K562 (cell line): ENCODE measurements at regions not wholly inside any gene's neighbourhood (a gene's known extent, or its start where the extent isn't known, plus 50 kb on each side); places are given as distances from the start of the nearest gene placed in this dataset.

ENCODE experiments used
- ATAC-seq: fragments of 200-7000 bp; cut with Tn5 transposase; 3 replicates; pipeline ENCODE4 v1.9.1; 2020; ENCODE audit warnings: moderate library complexity
- BruUV-seq: library from RNA; stranded (reverse); fragments of 400-500 nt; replicated peaks from 2 replicates; lab custom pipeline; 2021; lab: Mats Ljungman, UMichigan
- CTCF ChIA-PET: fragments of 300-600 bp; formaldehyde crosslinking; extraction: SDS; loops from one replicate; lab custom pipeline; 2021; ENCODE audit warnings: low intra/inter-chr PET ratio; lab: Yijun Ruan, JAX
- POLR2A ChIA-PET: fragments of 300-600, 350-650 bp; sonication (Branson Sonifier 250); formaldehyde crosslinking; extraction: SDS; loops from one replicate; lab custom pipeline; 2021; ENCODE audit warnings: antibody characterized with exemption, inconsistent platforms; lab: Yijun Ruan, JAX
- DNase-seq, 4 experiments: peaks; one replicate each; pipeline versions ENCODE4 v3.0.0 to v3.0.0-alpha.2; 2011 to 2018; ENCODE audit warnings: low spot score in 3 of 4, mixed read lengths in 3 of 4; ENCODE audit errors: extremely low read depth in 1 of 4
- FAIRE-seq: peaks from 2 replicates; lab custom pipeline; 2011; peaks lifted over from hg19 to GRCh38; lab: Jason Lieb, UNC
- H2AFZ ChIP-seq: 2 replicates; pipeline ENCODE4 v1.6.0; 2011; ENCODE audit warnings: low read depth, low read length, control low read depth, inconsistent platforms
- H3K27ac ChIP-seq: fragments of 200-600 bp; 3 replicates; pipeline ENCODE4 v1.8.0; 2011; ENCODE audit warnings: low read depth, mild to moderate bottlenecking, control low read depth, inconsistent platforms, low read length, moderate library complexity, mixed read lengths; ENCODE audit errors: extremely low read depth
- H3K27me3 ChIP-seq, 2 experiments: fragments of 300-600 bp in 1 of 2; 2 replicates in 1 of 2; 3 replicates in 1 of 2; pipeline versions ENCODE4 v1.6.0 to v1.8.0; 2011; ENCODE audit warnings: inconsistent platforms in 2 of 2, low read length in 2 of 2, mild to moderate bottlenecking in 1 of 2, mixed read lengths in 1 of 2, moderate library complexity in 1 of 2; ENCODE audit not compliant: control insufficient read depth in 2 of 2, insufficient read depth in 2 of 2
- H3K36me3 ChIP-seq: fragments of 300-600 bp; 3 replicates; pipeline ENCODE4 v1.8.0; 2011; ENCODE audit warnings: mild to moderate bottlenecking, low read length, inconsistent platforms; ENCODE audit not compliant: control insufficient read depth, insufficient read depth
- H3K4me1 ChIP-seq, 2 experiments: fragments of 200-600 bp in 1 of 2; replicated peaks in 1 of 2; 2 replicates in 1 of 2; 3 replicates in 1 of 2; pipeline versions ENCODE4 v1.5.1 to v1.8.0; 2011; ENCODE audit warnings: inconsistent platforms in 2 of 2, low read length in 2 of 2, mild to moderate bottlenecking in 1 of 2, mixed read lengths in 1 of 2, moderate library complexity in 1 of 2; ENCODE audit not compliant: control insufficient read depth in 2 of 2, insufficient read depth in 2 of 2
- H3K4me2 ChIP-seq: 2 replicates; pipeline ENCODE4 v1.6.1; 2011; ENCODE audit warnings: low read length, control low read depth, inconsistent platforms, mixed read lengths; ENCODE audit not compliant: insufficient read depth
- H3K4me3 ChIP-seq: fragments of 200-600 bp; sonication (generic), shearing (Covaris generic); 2 replicates; pipeline ENCODE4 v1.5.1; 2016; ENCODE audit warnings: control low read depth, inconsistent platforms
- H3K79me2 ChIP-seq: fragments of 200-600 bp; 3 replicates; pipeline ENCODE4 v1.8.0; 2011; ENCODE audit warnings: low read length, inconsistent platforms; ENCODE audit not compliant: control insufficient read depth, insufficient read depth
- H3K9ac ChIP-seq, 2 experiments: 2 replicates each; pipeline versions ENCODE4 v1.6.0 to v1.6.1; 2011; ENCODE audit warnings: low read depth in 2 of 2, low read length in 2 of 2, control low read depth in 1 of 2, inconsistent platforms in 1 of 2, mild to moderate bottlenecking in 1 of 2, mixed read lengths in 1 of 2; ENCODE audit not compliant: insufficient read depth in 1 of 2
- H3K9me1 ChIP-seq: one replicate; pipeline ENCODE4 v1.6.0; 2011; ENCODE audit warnings: inconsistent platforms, mild to moderate bottlenecking, low read length, moderate library complexity; ENCODE audit not compliant: control insufficient read depth, insufficient read depth
- H3K9me3 ChIP-seq: replicated peaks from 2 replicates; pipeline ENCODE4 v1.5.1; 2011; ENCODE audit warnings: low read depth, low read length, inconsistent platforms; ENCODE audit not compliant: control insufficient read depth, insufficient read depth
- H4K20me1 ChIP-seq: replicated peaks from 2 replicates; pipeline ENCODE4 v1.6.1; 2011; ENCODE audit warnings: low read length, inconsistent platforms, mixed read lengths; ENCODE audit not compliant: control insufficient read depth, insufficient read depth
- BACH1 ChIP-seq: fragments of 200-800 bp; sonication (Bioruptor generic); IDR thresholded peaks from 2 replicates; pipeline ENCODE4 v1.6.1; 2016; ENCODE audit warnings: missing genetic modification characterization, missing compliant biosample characterization
- BRD4 ChIP-seq: fragments of 200-600 bp; sonication (generic); IDR thresholded peaks from 2 replicates; pipeline ENCODE4 v1.6.1; 2017; ENCODE audit warnings: inconsistent platforms
- DDX20 ChIP-seq: fragments of 450-650 bp; IDR thresholded peaks from 2 replicates; pipeline ENCODE4 v1.6.1; 2016; ENCODE audit warnings: missing genetic modification characterization, low read depth, mild to moderate bottlenecking, missing compliant biosample characterization, moderate library complexity
- EHMT2 ChIP-seq: fragments of 450-650 bp; IDR thresholded peaks from 2 replicates; pipeline ENCODE4 v1.6.1; 2018; ENCODE audit warnings: antibody characterized with exemption
- ILK ChIP-seq: fragments of 450-650 bp; IDR thresholded peaks from 2 replicates; pipeline ENCODE4 v1.6.1; 2016; ENCODE audit warnings: missing genetic modification characterization, low read depth, mild to moderate bottlenecking, missing compliant biosample characterization, moderate library complexity, borderline replicate concordance
- KHSRP ChIP-seq: fragments of 450-650 bp; IDR thresholded peaks from 2 replicates; pipeline ENCODE4 v1.6.1; 2017
- RBM17 ChIP-seq: fragments of 200-400 bp; formaldehyde crosslinking; IDR thresholded peaks from 2 replicates; pipeline ENCODE4 v1.6.1; 2017; ENCODE audit warnings: low read depth, mild to moderate bottlenecking, low read length, borderline replicate concordance
- SAP30 ChIP-seq: fragments of 200-600 bp; sonication (generic); IDR thresholded peaks from 2 replicates; pipeline ENCODE4 v1.6.1; 2012; ENCODE audit warnings: borderline replicate concordance, low read depth, mild to moderate bottlenecking, moderate library complexity, low read length, control low read depth, inconsistent platforms; ENCODE audit not compliant: insufficient read depth, poor library complexity, severe bottlenecking
- SMAD3 ChIP-seq: fragments of 450-650 bp; formaldehyde crosslinking; conservative IDR thresholded peaks from 2 replicates; pipeline ENCODE4 v1.4.0; 2020; ENCODE audit warnings: mild to moderate bottlenecking
- ZBED1 ChIP-seq: IDR thresholded peaks from 2 replicates; pipeline ENCODE4 v1.6.1; 2014
- ZNF766 ChIP-seq: fragments of 200-800 bp; sonication (Bioruptor generic); conservative IDR thresholded peaks from 2 replicates; pipeline ENCODE4 v1.6.1; 2016; ENCODE audit warnings: missing genetic modification characterization, missing compliant biosample characterization
- ZNF830 ChIP-seq: fragments of 250-450 bp; sonication (Bioruptor Pico); IDR thresholded peaks from 2 replicates; pipeline ENCODE4 v1.5.0; 2021; ENCODE audit warnings: mild to moderate bottlenecking
- WGBS: fragments of 100-300 bp; shearing (Covaris generic); methylation state at CpG from one replicate; pipeline ENCODE4 v1.1.6; 2016; ENCODE audit warnings: low coverage, mixed read lengths; ENCODE audit not compliant: insufficient coverage; ENCODE audit errors: missing lambda C conversion rate; 5-methylcytosine and 5-hydroxymethylcytosine counted together
- in situ Hi-C: fragments of 300-500 bp; cut with MboI; formaldehyde crosslinking; loops from 4 replicates; pipeline ENCODE4 v1.15.0; 2018; ENCODE audit warnings: inconsistent platforms, mixed read lengths
- intact Hi-C: fragments of 100-400 bp; cut with micrococcal nuclease; formaldehyde crosslinking; loops from 2 replicates; pipeline ENCODE4 v1.14.2; 2022
- TF ChIP-seq, protein P1 (sequence below): sonication (generic); formaldehyde crosslinking; IDR thresholded peaks from 2 replicates; pipeline ENCODE4 v1.8.0; 2023; ENCODE audit warnings: mild to moderate bottlenecking, missing genetic modification reagents
- TF ChIP-seq, protein P2 (sequence below): sonication (generic); formaldehyde crosslinking; IDR thresholded peaks from 2 replicates; pipeline ENCODE4 v1.8.1; 2023; ENCODE audit warnings: mild to moderate bottlenecking, missing genetic modification reagents

DNA sequence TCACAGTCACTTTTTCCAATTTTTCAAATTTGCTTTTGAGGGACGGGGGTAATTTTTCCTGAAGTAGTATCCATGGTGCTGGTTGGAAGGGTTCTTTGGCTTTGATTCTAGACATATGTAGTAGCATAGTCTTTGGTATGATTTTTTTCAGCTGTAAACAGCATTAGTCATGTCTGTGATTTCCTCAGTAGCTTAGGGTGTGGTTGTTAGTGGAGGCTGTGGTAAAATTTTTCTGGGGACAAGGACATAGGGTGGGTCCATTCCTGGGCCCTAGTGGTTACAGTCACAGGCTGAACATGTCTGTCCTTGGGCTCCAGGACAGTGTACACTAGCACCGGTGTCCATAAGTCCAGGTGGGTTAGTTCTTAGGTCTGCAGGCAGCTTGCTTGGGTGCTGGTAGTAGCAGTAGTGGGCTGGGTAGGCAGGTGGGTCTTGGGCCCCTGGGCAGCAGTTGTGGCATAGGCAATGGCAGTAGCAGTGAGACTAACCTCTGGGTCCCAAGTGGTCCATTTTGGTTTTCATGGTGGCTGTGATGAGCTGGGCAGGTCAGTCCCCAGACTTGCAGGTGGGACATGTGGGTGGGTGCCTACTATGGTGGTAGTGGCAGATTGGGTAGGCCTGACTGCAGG, 100.0 kb upstream of the CXCL14 start:
- DNase-seq (no peak), ATAC-seq (no peak), FAIRE-seq (no peak)
- H3K36me3 ChIP-seq: no peaks in the 10 kb centered on the region
- BruUV-seq: no TSS peak
- no peaks in the 10 kb centered on the region for H3K79me2 ChIP-seq
- H3K9ac ChIP-seq: no peak overlapping the region
- in situ Hi-C loops (no loop called here), intact Hi-C loops (no loop called here)
- H2AFZ ChIP-seq: no peak overlapping the region
- H3K4me2 ChIP-seq: no peak overlapping the region
- ChIA-PET POLR2A (interaction anchor here (0.6 kb wide), 1 partner anchor 143 kb away, joined by 3 read pairs; the partner anchor contains the start of gene NEUROG1), CTCF (no interaction called here)
- WGBS: 0% methylated on average over 2 of the region's 2 CpGs
- no peaks in the 10 kb centered on the region for H4K20me1 ChIP-seq
- H3K4me3 ChIP-seq: no peak overlapping the region
- H3K9me1 ChIP-seq: no peaks in the 10 kb centered on the region
- TF ChIP-seq DDX20 (no peak), ZNF830 (CRISPR knock-in tag) (no peak), ZNF766 (no peak), ILK (tag) (no peak), KHSRP (no peak), BACH1 (no peak)
- H3K4me1 ChIP-seq: no peaks in the 10 kb centered on the region
- no peak overlapping the region for H3K27ac ChIP-seq
- no peaks in the 10 kb centered on the region for H3K9me3 ChIP-seq
- no peaks in the 10 kb centered on the region for H3K27me3 ChIP-seq

DNA sequence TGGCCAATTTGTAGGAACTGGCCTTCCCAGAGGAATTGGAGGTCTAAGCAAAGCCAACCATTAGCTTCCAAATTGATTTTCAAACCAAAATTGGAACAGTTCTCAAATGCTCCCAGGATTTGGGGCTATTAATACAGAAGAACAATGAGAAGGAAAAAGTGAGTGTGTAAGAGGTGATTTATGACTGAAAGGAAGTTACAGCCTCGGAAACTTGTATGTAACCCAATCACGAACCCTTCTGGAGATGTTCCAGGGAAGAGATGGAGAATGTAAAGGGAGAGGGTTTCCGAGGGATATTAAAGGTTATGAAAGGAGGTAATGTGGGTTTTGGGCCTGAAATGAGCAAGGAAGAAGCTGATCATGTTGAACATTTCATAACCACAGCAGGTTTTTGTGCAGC, 93.2 kb upstream of the CXCL14 start:
- H3K9ac ChIP-seq: no peak overlapping the region
- 0% methylated on average over 3 of the region's 3 CpGs for WGBS
- BruUV-seq: no TSS peak
- TF ChIP-seq SMAD3 (CRISPR knock-in tag): no peak
- no peak for TF ChIP-seq SAP30
- no peak for TF ChIP-seq BRD4
- no peak for TF ChIP-seq EHMT2
- TF ChIP-seq RBM17: no peak
- TF ChIP-seq ZBED1: no peak
- TF ChIP-seq, protein P1, sequence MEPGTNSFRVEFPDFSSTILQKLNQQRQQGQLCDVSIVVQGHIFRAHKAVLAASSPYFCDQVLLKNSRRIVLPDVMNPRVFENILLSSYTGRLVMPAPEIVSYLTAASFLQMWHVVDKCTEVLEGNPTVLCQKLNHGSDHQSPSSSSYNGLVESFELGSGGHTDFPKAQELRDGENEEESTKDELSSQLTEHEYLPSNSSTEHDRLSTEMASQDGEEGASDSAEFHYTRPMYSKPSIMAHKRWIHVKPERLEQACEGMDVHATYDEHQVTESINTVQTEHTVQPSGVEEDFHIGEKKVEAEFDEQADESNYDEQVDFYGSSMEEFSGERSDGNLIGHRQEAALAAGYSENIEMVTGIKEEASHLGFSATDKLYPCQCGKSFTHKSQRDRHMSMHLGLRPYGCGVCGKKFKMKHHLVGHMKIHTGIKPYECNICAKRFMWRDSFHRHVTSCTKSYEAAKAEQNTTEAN: no peak
- TF ChIP-seq, protein P2, sequence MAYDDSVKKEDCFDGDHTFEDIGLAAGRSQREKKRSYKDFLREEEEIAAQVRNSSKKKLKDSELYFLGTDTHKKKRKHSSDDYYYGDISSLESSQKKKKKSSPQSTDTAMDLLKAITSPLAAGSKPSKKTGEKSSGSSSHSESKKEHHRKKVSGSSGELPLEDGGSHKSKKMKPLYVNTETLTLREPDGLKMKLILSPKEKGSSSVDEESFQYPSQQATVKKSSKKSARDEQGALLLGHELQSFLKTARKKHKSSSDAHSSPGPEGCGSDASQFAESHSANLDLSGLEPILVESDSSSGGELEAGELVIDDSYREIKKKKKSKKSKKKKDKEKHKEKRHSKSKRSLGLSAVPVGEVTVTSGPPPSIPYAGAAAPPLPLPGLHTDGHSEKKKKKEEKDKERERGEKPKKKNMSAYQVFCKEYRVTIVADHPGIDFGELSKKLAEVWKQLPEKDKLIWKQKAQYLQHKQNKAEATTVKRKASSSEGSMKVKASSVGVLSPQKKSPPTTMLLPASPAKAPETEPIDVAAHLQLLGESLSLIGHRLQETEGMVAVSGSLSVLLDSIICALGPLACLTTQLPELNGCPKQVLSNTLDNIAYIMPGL: no peak

More for the DNA sequence above, 93.2 kb upstream of the CXCL14 start:
- Histone ChIP-seq H3K79me2 (no peaks in the 10 kb centered on the region), H3K4me3 (no peak overlapping the region), H3K9me3 (no peaks in the 10 kb centered on the region), H3K9me1 (no peaks in the 10 kb centered on the region), H2AFZ (no peak overlapping the region), H3K4me1 (no peaks in the 10 kb centered on the region), H4K20me1 (no peaks in the 10 kb centered on the region), H3K36me3 (no peaks in the 10 kb centered on the region), H3K27ac (no peak overlapping the region), H3K27me3 (no peaks in the 10 kb centered on the region; a peak in 1 of 5 replicates), H3K4me2 (no peak overlapping the region)
- FAIRE-seq (no peak), ATAC-seq (no peak), DNase-seq (no peak)
- ChIA-PET CTCF (no interaction called here), POLR2A (no interaction called here)
- intact Hi-C loops: no loop called here
- in situ Hi-C loops: no loop called here
